HG03571 (cell line): ENCODE measurements at regions not wholly inside any gene's neighbourhood (a gene's known extent, or its start where the extent isn't known, plus 50 kb on each side); places are given as distances from the start of the nearest gene placed in this dataset.
"Not testable (repeated sequence)": the region's sequence is repeated elsewhere in the genome, so short reads cannot be mapped to it uniquely, and the experiment has no call there.

Experiments
- ATAC-seq: cut with Tn5 transposase; IDR thresholded peaks from one replicate; pipeline ENCODE4 v1.9.1; 2021; ENCODE audit not compliant: unreplicated experiment

- ATAC-seq: peak; percentile 44
Observed at GRCh38 chr1:192476802-192477298, 98.7 kb upstream of the RGS1 start.

- ATAC-seq: peak; percentile 68
Observed at GRCh38 chr1:192477630-192478029, 97.9 kb upstream of the RGS1 start.

GRCh38 chr1:192485692-192486436 is 89.7 kb upstream of the RGS1 start:
- no peak for ATAC-seq

- no peak for ATAC-seq
Observed at GRCh38 chr1:192488058-192488457, 87.5 kb upstream of the RGS1 start.

GRCh38 chr1:192489047-192489446 is 86.5 kb upstream of the RGS1 start:
- no peak for ATAC-seq

GRCh38 chr1:192489748-192490147 is 85.8 kb upstream of the RGS1 start:
- no peak for ATAC-seq

GRCh38 chr1:192491804-192492554 is 83.6 kb upstream of the RGS1 start:
- no peak for ATAC-seq

- no peak for ATAC-seq
Observed at GRCh38 chr1:192493584-192493983, 82.0 kb upstream of the RGS1 start.

GRCh38 chr1:192496369-192497056 is 79.1 kb upstream of the RGS1 start:
- ATAC-seq: no peak

- no peak for ATAC-seq
Observed at GRCh38 chr1:192497214-192497794, 78.3 kb upstream of the RGS1 start.

GRCh38 chr1:192498092-192498491 is 77.5 kb upstream of the RGS1 start:
- ATAC-seq: not testable (repeated sequence)

- not testable (repeated sequence) for ATAC-seq
Observed at GRCh38 chr1:192499061-192499581, 76.5 kb upstream of the RGS1 start.

GRCh38 chr1:192500541-192500940 is 75.0 kb upstream of the RGS1 start:
- ATAC-seq: not testable (repeated sequence)

GRCh38 chr1:192506741-192507155 is 68.8 kb upstream of the RGS1 start:
- peak; percentile 97 for ATAC-seq

GRCh38 chr1:192512426-192513162 is 63.0 kb upstream of the RGS1 start:
- ATAC-seq: no peak

GRCh38 chr1:192513196-192513595 is 62.4 kb upstream of the RGS1 start:
- no peak for ATAC-seq

- ATAC-seq: no peak
Observed at GRCh38 chr1:192513697-192514096, 61.9 kb upstream of the RGS1 start.

- peak; percentile 98 for ATAC-seq
Observed at GRCh38 chr1:192516776-192517297, 58.7 kb upstream of the RGS1 start.

GRCh38 chr1:192517716-192518355 is 57.7 kb upstream of the RGS1 start:
- ATAC-seq: not testable (repeated sequence)
